Astrocyte of the spinal cord (primary cell): ENCODE measurements at regions not wholly inside any gene's neighbourhood (a gene's known extent, or its start where the extent isn't known, plus 50 kb on each side); places are given as distances from the start of the nearest gene placed in this dataset.

Experiments
- DNase-seq: peaks from one replicate; pipeline ENCODE4 v3.0.0; 2011; ENCODE audit warnings: low read depth, low spot score
- H3K4me3 ChIP-seq: 2 replicates; pipeline ENCODE4 v1.5.1; 2011; ENCODE audit warnings: low read depth, mild to moderate bottlenecking, low read length, moderate library complexity
- CTCF ChIP-seq: IDR thresholded peaks from 2 replicates; pipeline ENCODE4 v1.5.1; 2012; ENCODE audit warnings: low read depth, mild to moderate bottlenecking, low read length, inconsistent platforms
- in situ Hi-C: cut with HindIII; loops from 2 replicates; pipeline ENCODE4 v1.10.0; 2017; ENCODE audit warnings: low sequenced_read_pairs

GRCh38 chr1:95982711-95983110 lies 738.9 kb upstream of the PTBP2 start:
- in situ Hi-C loops: no loop called here
- no peak overlapping the region for H3K4me3 ChIP-seq
- no peak for TF ChIP-seq CTCF
- DNase-seq: no peak

GRCh38 chr1:95983831-95984230 lies 737.8 kb upstream of the PTBP2 start:
- TF ChIP-seq CTCF: no peak
- H3K4me3 ChIP-seq: no peak overlapping the region
- DNase-seq: no peak
- in situ Hi-C loops: no loop called here

- no peak overlapping the region for H3K4me3 ChIP-seq
- no peak for DNase-seq
- in situ Hi-C loops: no loop called here
- no peak for TF ChIP-seq CTCF
Observed at GRCh38 chr1:95984798-95985374, 736.7 kb upstream of the PTBP2 start.

GRCh38 chr1:95990033-95990432 lies 731.6 kb upstream of the PTBP2 start:
- H3K4me3 ChIP-seq: no peak overlapping the region
- no peak for DNase-seq
- in situ Hi-C loops: no loop called here
- TF ChIP-seq CTCF: no peak

- no peak for TF ChIP-seq CTCF
- in situ Hi-C loops: no loop called here
- no peak for DNase-seq
- H3K4me3 ChIP-seq: no peak overlapping the region
Observed at GRCh38 chr1:95991787-95992520, 729.6 kb upstream of the PTBP2 start.

- in situ Hi-C loops: no loop called here
- H3K4me3 ChIP-seq: no peak overlapping the region
- no peak for TF ChIP-seq CTCF
- peak; percentile 12 for DNase-seq
Observed at GRCh38 chr1:95994643-95995042, 726.9 kb upstream of the PTBP2 start.
